Central memory CD4-positive, alpha-beta T cell (primary cell): ENCODE measurements at regions not wholly inside any gene's neighbourhood (a gene's known extent, or its start where the extent isn't known, plus 50 kb on each side); places are given as distances from the start of the nearest gene placed in this dataset.

ENCODE experiments used
- DNase-seq: peaks from one replicate; pipeline ENCODE4 v3.0.0; 2022

- DNase-seq = no peak
Observed at GRCh38 chr6:19472153-19472552, 365.0 kb upstream of the ID4 start.

- no peak for DNase-seq
Observed at GRCh38 chr6:19472850-19473249, 364.3 kb upstream of the ID4 start.

- no peak for DNase-seq
Observed at GRCh38 chr6:19477563-19477962, 359.6 kb upstream of the ID4 start.

GRCh38 chr6:19478273-19478672 lies 358.9 kb upstream of the ID4 start:
- DNase-seq = no peak

GRCh38 chr6:19478992-19479391 lies 358.2 kb upstream of the ID4 start:
- no peak for DNase-seq

GRCh38 chr6:19479551-19479950 lies 357.6 kb upstream of the ID4 start:
- no peak for DNase-seq

GRCh38 chr6:19492636-19493405 lies 344.3 kb upstream of the ID4 start:
- DNase-seq = no peak

GRCh38 chr6:19501737-19502245 lies 335.4 kb upstream of the ID4 start:
- no peak for DNase-seq

GRCh38 chr6:19502301-19502700 lies 334.9 kb upstream of the ID4 start:
- no peak for DNase-seq

GRCh38 chr6:19515939-19516338 lies 321.2 kb upstream of the ID4 start:
- DNase-seq = no peak

- no peak for DNase-seq
Observed at GRCh38 chr6:19519941-19520340, 317.2 kb upstream of the ID4 start.

GRCh38 chr6:19524366-19525186 lies 312.6 kb upstream of the ID4 start:
- DNase-seq = no peak

GRCh38 chr6:19525673-19526072 lies 311.5 kb upstream of the ID4 start:
- DNase-seq = no peak

- no peak for DNase-seq
Observed at GRCh38 chr6:19530188-19530587, 307.0 kb upstream of the ID4 start.

GRCh38 chr6:19535351-19535750 lies 301.8 kb upstream of the ID4 start:
- no peak for DNase-seq

GRCh38 chr6:19536838-19537237 lies 300.3 kb upstream of the ID4 start:
- DNase-seq = no peak

GRCh38 chr6:19538096-19538495 lies 299.1 kb upstream of the ID4 start:
- no peak for DNase-seq

- DNase-seq = no peak
Observed at GRCh38 chr6:19547507-19547906, 289.7 kb upstream of the ID4 start.

- DNase-seq = no peak
Observed at GRCh38 chr6:19549109-19549508, 288.1 kb upstream of the ID4 start.

GRCh38 chr6:19550380-19550779 lies 286.8 kb upstream of the ID4 start:
- no peak for DNase-seq

- DNase-seq = no peak
Observed at GRCh38 chr6:19551611-19552010, 285.6 kb upstream of the ID4 start.

GRCh38 chr6:19552076-19552475 lies 285.1 kb upstream of the ID4 start:
- no peak for DNase-seq

GRCh38 chr6:19552588-19552987 lies 284.6 kb upstream of the ID4 start:
- DNase-seq = no peak
